Stimulated activated effector memory CD8-positive, alpha-beta T cell treated with anti-CD3 and anti-CD28 coated beads, Interleukin-12 subunit alpha, Interleukin-12 subunit beta, amount 100 ng/mL, for 72 hours (primary cell): ENCODE measurements at regions not wholly inside any gene's neighbourhood (a gene's known extent, or its start where the extent isn't known, plus 50 kb on each side); places are given as distances from the start of the nearest gene placed in this dataset.

Experiments
- ATAC-seq: fragments of 150-1000 bp; cut with Tn5 transposase; 2 replicates; pipeline ENCODE4 v1.10.0; 2021
- DNase-seq, 2 donors: peaks; one replicate each; pipeline ENCODE4 v3.0.0; 2021 to 2022; ENCODE audit warnings: low spot score in 2 of 2
- H3K27ac Mint-ChIP-seq: one replicate; pipeline ENCODE4 v1.8.0; 2022; ENCODE audit warnings: mild to moderate bottlenecking, mixed read lengths
- H3K36me3 Mint-ChIP-seq: one replicate; pipeline ENCODE4 v1.8.0; 2022; ENCODE audit warnings: mild to moderate bottlenecking, mixed read lengths
- H3K4me1 Mint-ChIP-seq: one replicate; pipeline ENCODE4 v1.8.0; 2022; ENCODE audit warnings: mixed read lengths
- H3K4me3 Mint-ChIP-seq: one replicate; pipeline ENCODE4 v1.8.0; 2022; ENCODE audit warnings: mild to moderate bottlenecking, mixed read lengths
- H3K9me3 Mint-ChIP-seq: one replicate; pipeline ENCODE4 v1.8.0; 2022; ENCODE audit warnings: mixed read lengths

DNA sequence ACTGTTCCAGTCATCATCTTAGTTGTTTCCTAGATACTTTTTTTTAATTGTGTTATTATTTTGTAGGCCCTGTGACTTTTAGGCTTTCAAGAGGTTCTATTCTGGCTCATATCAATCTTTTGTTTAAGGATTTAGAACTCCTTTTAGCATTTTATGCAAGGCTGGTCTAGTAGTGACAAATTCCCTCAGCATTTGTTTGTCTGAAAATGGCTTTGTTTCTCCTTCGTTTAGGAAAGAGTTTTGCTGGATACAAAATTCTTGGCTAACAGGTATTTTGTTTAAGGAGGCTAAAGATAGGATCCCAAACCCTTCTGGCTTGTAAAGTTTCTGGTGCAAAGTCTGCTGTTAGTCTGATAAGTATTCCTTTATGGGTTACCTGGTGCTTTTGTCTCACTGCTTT is 116.6 kb upstream of the SLC66A3 start:
- DNase-seq (no peak), ATAC-seq (no peak)
- no peaks in the 10 kb centered on the region for H3K4me1 Mint-ChIP-seq
- H3K27ac Mint-ChIP-seq: no peak overlapping the region
- H3K9me3 Mint-ChIP-seq: peaks cover 16% of the 10 kb centered on the region
- no peak overlapping the region for H3K4me3 Mint-ChIP-seq
- H3K36me3 Mint-ChIP-seq: no peaks in the 10 kb centered on the region

- no peaks in the 10 kb centered on the region for H3K36me3 Mint-ChIP-seq
- H3K27ac Mint-ChIP-seq: no peak overlapping the region
- no peaks in the 10 kb centered on the region for H3K4me1 Mint-ChIP-seq
- peaks cover 16% of the 10 kb centered on the region for H3K9me3 Mint-ChIP-seq
- ATAC-seq (no peak), DNase-seq (no peak)
- H3K4me3 Mint-ChIP-seq: no peak overlapping the region
Observed at GRCh38 chr2:11040992-11041391, 114.3 kb upstream of the SLC66A3 start.

DNA sequence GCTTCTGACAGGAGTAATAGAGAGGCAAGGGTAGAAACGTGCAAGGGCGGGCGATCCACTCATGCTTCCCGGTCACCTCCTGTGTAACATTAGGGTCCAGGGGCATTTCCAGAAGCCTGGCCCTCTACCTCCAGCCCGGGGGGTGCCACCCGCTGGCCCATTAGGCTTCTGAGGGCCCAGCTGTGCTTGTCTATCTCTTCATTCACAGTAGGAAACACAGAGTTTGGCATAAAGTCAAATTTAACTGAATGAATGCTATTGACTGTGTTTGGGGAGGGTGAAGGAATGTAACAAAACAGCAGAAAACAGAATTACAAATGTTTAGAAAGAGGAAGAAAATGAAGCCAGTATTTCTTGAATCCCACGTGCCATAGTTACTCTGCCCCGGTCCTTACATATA is 112.4 kb upstream of the SLC66A3 start:
- no peak for DNase-seq
- Mint-ChIP-seq H3K27ac (no peak overlapping the region), H3K4me1 (no peaks in the 10 kb centered on the region), H3K4me3 (no peak overlapping the region), H3K36me3 (no peaks in the 10 kb centered on the region), H3K9me3 (peaks cover 10% of the 10 kb centered on the region)
- no peak for ATAC-seq

GRCh38 chr2:11043245-11043644 is 112.0 kb upstream of the SLC66A3 start:
- H3K9me3 Mint-ChIP-seq: peaks cover 10% of the 10 kb centered on the region
- no peaks in the 10 kb centered on the region for H3K4me1 Mint-ChIP-seq
- DNase-seq (no peak), ATAC-seq (no peak)
- H3K36me3 Mint-ChIP-seq: no peaks in the 10 kb centered on the region
- no peak overlapping the region for H3K4me3 Mint-ChIP-seq
- no peak overlapping the region for H3K27ac Mint-ChIP-seq

DNA sequence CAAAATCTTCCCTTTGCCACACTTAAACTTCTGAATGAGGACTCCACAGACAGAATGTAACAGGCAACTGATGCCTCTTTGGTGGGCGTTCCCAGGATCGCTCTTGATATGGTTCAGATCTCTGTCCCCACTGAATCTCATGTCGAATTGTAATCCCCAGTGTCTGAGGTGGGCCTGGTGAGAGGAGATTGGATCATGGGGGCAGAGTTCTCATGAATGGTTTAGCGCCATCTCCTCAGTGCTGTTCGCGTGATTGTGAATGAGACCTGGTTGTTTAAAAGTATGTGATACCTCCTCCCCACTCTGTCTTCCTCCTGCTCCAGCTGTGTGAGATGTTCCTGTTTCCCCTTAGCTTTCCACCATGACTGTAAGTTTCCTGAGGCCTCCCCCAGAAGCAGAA is 111.1 kb upstream of the SLC66A3 start:
- Mint-ChIP-seq H3K9me3 (peaks cover 5% of the 10 kb centered on the region), H3K27ac (no peak overlapping the region)

GRCh38 chr2:11045294-11045693 is 110.0 kb upstream of the SLC66A3 start:
- Mint-ChIP-seq H3K9me3 (no peaks in the 10 kb centered on the region), H3K36me3 (no peaks in the 10 kb centered on the region), H3K4me1 (no peaks in the 10 kb centered on the region), H3K4me3 (no peak overlapping the region), H3K27ac (no peak overlapping the region)
- no peak for ATAC-seq
- DNase-seq: no peak

More for the DNA sequence above, 111.1 kb upstream of the SLC66A3 start:
- no peak for ATAC-seq
- Mint-ChIP-seq H3K4me3 (no peak overlapping the region), H3K36me3 (no peaks in the 10 kb centered on the region), H3K4me1 (no peaks in the 10 kb centered on the region)
- DNase-seq: no peak

GRCh38 chr2:11048335-11049008 is 106.8 kb upstream of the SLC66A3 start:
- no peaks in the 10 kb centered on the region for H3K9me3 Mint-ChIP-seq
- no peaks in the 10 kb centered on the region for H3K36me3 Mint-ChIP-seq
- H3K27ac Mint-ChIP-seq: no peak overlapping the region
- ATAC-seq (no peak), DNase-seq (no peak)
- no peaks in the 10 kb centered on the region for H3K4me1 Mint-ChIP-seq
- H3K4me3 Mint-ChIP-seq: no peak overlapping the region

DNA sequence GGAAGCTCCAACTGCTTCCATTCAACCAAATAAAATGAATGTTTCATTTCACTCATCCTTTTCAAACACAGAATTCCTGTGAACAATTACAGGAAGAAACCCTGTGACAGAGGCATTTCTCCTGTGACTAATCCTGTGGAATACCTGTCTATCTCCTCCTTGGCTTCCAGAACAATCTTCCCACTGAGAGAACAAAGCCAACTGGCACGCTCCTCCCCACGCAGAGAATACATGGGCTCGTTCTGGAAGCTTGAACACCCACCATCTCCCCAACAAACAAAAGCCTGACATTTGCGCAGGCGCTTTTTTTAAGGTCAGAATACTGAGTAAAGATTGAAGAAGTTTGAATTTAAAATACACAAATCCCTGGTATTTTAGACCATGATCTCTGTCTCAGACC is 104.7 kb upstream of the SLC66A3 start:
- Mint-ChIP-seq H3K36me3 (no peaks in the 10 kb centered on the region), H3K4me1 (no peaks in the 10 kb centered on the region), H3K9me3 (no peaks in the 10 kb centered on the region), H3K27ac (no peak overlapping the region), H3K4me3 (no peak overlapping the region)
- DNase-seq: no peak
- no peak for ATAC-seq

- ATAC-seq (no peak), DNase-seq (no peak)
- Mint-ChIP-seq H3K36me3 (no peaks in the 10 kb centered on the region), H3K9me3 (no peaks in the 10 kb centered on the region), H3K4me3 (no peak overlapping the region), H3K27ac (no peak overlapping the region), H3K4me1 (no peaks in the 10 kb centered on the region)
Observed at GRCh38 chr2:11051280-11051679, 104.0 kb upstream of the SLC66A3 start.

GRCh38 chr2:11053546-11053945 is 101.7 kb upstream of the SLC66A3 start:
- Mint-ChIP-seq H3K36me3 (no peaks in the 10 kb centered on the region), H3K4me1 (no peaks in the 10 kb centered on the region), H3K27ac (no peak overlapping the region), H3K4me3 (no peak overlapping the region), H3K9me3 (no peaks in the 10 kb centered on the region)
- DNase-seq (no peak), ATAC-seq (no peak)

DNA sequence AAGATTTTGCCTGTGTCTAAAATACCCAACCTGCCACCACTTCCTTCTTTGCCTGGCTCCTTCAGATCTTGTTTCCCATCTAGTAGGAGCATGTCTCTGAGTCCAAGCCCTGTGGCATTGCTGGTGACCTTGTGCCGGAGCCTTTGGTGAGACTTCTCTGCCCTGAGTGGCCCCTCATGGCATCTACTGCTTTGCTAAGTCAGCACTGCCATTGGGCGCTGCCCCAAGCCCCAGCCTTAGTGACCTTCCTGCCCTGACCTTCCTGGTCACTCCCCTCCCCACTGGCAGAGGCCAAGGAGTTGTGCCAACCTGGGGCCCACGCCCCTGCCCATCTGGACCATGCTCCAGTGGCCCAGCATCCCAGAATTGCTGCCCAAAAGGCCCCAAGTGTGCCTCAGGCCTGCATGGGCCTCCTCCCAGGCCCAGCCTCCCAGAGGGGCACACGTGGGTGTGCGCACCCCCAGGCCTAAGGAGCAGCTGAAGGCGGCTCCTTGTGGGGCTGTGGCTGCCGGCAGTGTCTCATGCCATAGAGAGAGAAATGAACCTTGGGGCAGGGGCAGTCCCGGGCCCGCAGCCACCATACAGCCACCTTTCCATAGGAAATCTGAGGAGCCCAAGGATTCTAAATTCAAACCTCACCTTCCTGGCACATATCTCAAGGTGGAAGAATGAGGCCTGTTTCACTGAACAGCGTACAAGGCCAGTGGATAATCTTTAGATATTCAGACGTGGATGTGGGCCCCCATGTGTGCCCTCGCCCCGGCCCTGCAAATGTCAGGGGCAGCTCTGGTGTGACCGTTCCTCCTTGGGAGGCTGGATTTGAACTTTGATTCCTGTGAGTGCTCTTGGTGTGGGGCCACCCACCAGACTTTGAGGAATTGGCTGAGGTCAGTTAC is 100.2 kb upstream of the SLC66A3 start:
- ATAC-seq: no peak

GRCh38 chr2:11055679-11056215 is 99.5 kb upstream of the SLC66A3 start:
- H3K4me3 Mint-ChIP-seq: no peak overlapping the region

More for the DNA sequence above, 100.2 kb upstream of the SLC66A3 start:
- Mint-ChIP-seq H3K36me3 (no peaks in the 10 kb centered on the region), H3K4me3 (no peak overlapping the region), H3K9me3 (peaks cover 4% of the 10 kb centered on the region), H3K4me1 (no peaks in the 10 kb centered on the region), H3K27ac (no peak overlapping the region)
- DNase-seq: no peak

DNA sequence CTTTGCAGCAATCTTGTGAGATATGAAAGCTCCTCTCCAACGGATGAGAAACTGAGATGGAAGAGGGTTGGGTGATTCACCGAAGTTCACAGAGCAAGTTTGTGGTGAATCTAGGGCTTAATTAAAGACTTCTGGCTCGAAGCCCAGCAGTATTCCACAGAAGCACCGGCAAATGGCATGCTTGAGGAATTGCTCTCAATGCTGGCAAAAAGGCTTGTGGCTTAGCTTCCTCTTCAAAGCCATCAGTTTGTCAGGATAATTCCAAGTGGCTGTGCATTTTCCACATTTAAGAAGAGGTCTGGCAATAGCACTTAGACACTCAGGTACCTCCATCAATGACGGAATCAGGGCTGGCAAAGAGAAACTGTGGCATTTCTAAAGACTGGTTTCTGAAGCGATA is 98.7 kb upstream of the SLC66A3 start:
- Mint-ChIP-seq H3K4me1 (no peaks in the 10 kb centered on the region), H3K36me3 (no peaks in the 10 kb centered on the region), H3K27ac (no peak overlapping the region), H3K9me3 (peaks cover 15% of the 10 kb centered on the region), H3K4me3 (no peak overlapping the region)
- DNase-seq (no peak), ATAC-seq (no peak)

More at GRCh38 chr2:11055679-11056215, 99.5 kb upstream of the SLC66A3 start:
- no peak for ATAC-seq
- H3K4me1 Mint-ChIP-seq: no peaks in the 10 kb centered on the region
- H3K36me3 Mint-ChIP-seq: no peaks in the 10 kb centered on the region
- DNase-seq: no peak
- peaks cover 10% of the 10 kb centered on the region for H3K9me3 Mint-ChIP-seq
- no peak overlapping the region for H3K27ac Mint-ChIP-seq

- no peaks in the 10 kb centered on the region for H3K4me1 Mint-ChIP-seq
- H3K4me3 Mint-ChIP-seq: no peak overlapping the region
- DNase-seq: no peak
- ATAC-seq: no peak
- H3K36me3 Mint-ChIP-seq: no peaks in the 10 kb centered on the region
- H3K9me3 Mint-ChIP-seq: peaks cover 15% of the 10 kb centered on the region
- no peak overlapping the region for H3K27ac Mint-ChIP-seq
Observed at GRCh38 chr2:11057031-11057430, 98.2 kb upstream of the SLC66A3 start.

DNA sequence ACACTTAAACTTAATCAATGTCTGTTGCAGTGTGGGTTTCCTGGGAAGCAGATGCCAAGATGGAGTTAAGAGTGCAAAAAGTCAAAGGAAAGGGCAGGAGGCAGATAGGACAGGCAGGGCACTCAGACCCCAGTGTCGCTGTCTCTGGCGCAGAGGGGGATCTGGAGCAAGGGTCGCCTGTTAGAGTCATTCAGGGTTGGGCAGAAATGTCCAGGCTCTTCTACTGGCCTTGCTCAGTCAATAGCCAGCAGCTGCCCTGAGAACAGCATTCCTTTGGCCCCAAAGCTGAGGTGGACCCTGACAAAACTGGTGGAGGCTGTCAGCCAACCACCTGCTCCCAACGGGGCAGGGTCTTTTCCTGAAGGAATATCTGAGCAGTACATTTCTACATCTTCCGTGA is 97.1 kb upstream of the SLC66A3 start:
- Mint-ChIP-seq H3K36me3 (no peaks in the 10 kb centered on the region), H3K27ac (no peak overlapping the region), H3K9me3 (peaks cover 15% of the 10 kb centered on the region), H3K4me3 (no peak overlapping the region), H3K4me1 (no peaks in the 10 kb centered on the region)
- ATAC-seq (no peak), DNase-seq (no peak)
